ENCODE measurements at regions not wholly inside any gene's neighbourhood (a gene's known extent, or its start where the extent isn't known, plus 50 kb on each side); places are given as distances from the start of the nearest gene placed in this dataset.

DNA sequence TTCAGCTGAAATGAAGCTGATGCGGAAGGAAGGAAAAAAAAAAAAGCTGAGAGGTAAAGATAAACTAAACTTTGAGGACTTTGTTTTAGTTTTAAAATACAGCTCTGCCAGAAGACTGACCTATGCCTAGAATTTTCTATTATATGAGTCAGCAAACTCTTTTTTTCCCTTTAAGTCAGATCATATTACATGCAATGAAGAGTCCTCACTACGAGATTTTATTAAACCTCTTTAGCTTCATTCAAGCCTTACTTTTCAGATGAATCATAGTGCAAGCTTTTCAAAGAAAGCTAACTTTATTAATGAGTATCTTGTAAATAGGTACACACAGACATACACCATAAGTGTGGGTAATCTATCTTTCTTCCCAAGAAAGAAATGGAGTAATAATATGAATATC, 57.8 kb upstream of the FSCB start:
- H3K4me3 ChIP-seq (ENCODE audit: low read depth, low read length), result no peak overlapping the region
- TF ChIP-seq, protein P1, sequence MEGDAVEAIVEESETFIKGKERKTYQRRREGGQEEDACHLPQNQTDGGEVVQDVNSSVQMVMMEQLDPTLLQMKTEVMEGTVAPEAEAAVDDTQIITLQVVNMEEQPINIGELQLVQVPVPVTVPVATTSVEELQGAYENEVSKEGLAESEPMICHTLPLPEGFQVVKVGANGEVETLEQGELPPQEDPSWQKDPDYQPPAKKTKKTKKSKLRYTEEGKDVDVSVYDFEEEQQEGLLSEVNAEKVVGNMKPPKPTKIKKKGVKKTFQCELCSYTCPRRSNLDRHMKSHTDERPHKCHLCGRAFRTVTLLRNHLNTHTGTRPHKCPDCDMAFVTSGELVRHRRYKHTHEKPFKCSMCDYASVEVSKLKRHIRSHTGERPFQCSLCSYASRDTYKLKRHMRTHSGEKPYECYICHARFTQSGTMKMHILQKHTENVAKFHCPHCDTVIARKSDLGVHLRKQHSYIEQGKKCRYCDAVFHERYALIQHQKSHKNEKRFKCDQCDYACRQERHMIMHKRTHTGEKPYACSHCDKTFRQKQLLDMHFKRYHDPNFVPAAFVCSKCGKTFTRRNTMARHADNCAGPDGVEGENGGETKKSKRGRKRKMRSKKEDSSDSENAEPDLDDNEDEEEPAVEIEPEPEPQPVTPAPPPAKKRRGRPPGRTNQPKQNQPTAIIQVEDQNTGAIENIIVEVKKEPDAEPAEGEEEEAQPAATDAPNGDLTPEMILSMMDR (IDR thresholded peaks at IDR 0.05; ENCODE audit: borderline replicate concordance, insufficient read depth, low read depth, low read length), result no peak
